Mesenchymal stem cell (in vitro differentiated cells and primary cell): ENCODE measurements at regions not wholly inside any gene's neighbourhood (a gene's known extent, or its start where the extent isn't known, plus 50 kb on each side); places are given as distances from the start of the nearest gene placed in this dataset.

Source experiments
- DNase-seq: peaks from one replicate; pipeline ENCODE4 v3.0.0-alpha.2; 2013
- H2AFZ ChIP-seq: one replicate; pipeline ENCODE4 v1.6.1; 2013; ENCODE audit warnings: low read depth, mild to moderate bottlenecking, control low read depth, inconsistent platforms, low read length, moderate library complexity
- H2AK5ac ChIP-seq: 2 replicates; pipeline ENCODE4 v1.6.1; 2013; ENCODE audit warnings: low read length, moderate library complexity, mild to moderate bottlenecking, inconsistent platforms; ENCODE audit not compliant: severe bottlenecking
- H2BK120ac ChIP-seq: one replicate; pipeline ENCODE4 v1.6.1; 2013; ENCODE audit warnings: low read depth, mild to moderate bottlenecking, inconsistent platforms, low read length, moderate library complexity
- H2BK12ac ChIP-seq, 2 experiments: one replicate each; pipeline ENCODE4 v1.6.1; 2013; ENCODE audit warnings: inconsistent platforms in 2 of 2, low read length in 2 of 2, mild to moderate bottlenecking in 2 of 2, moderate library complexity in 2 of 2, control low read depth in 1 of 2
- H2BK15ac ChIP-seq: one replicate; pipeline ENCODE4 v1.6.1; 2013; ENCODE audit warnings: mild to moderate bottlenecking, low read depth, inconsistent platforms; ENCODE audit not compliant: poor library complexity, severe bottlenecking
- H2BK5ac ChIP-seq: 2 replicates; pipeline ENCODE4 v1.6.1; 2013; ENCODE audit warnings: low read depth, mild to moderate bottlenecking, low read length, control low read depth, inconsistent platforms; ENCODE audit not compliant: poor library complexity, severe bottlenecking
- H3K14ac ChIP-seq, 2 experiments: one replicate each; pipeline ENCODE4 v1.6.1; 2013; ENCODE audit warnings: inconsistent platforms in 2 of 2, low read length in 2 of 2, control low read depth in 1 of 2, mild to moderate bottlenecking in 1 of 2, moderate library complexity in 1 of 2
- H3K18ac ChIP-seq, 2 experiments: one replicate each; pipeline ENCODE4 v1.6.1; 2013; ENCODE audit warnings: inconsistent platforms in 2 of 2, low read length in 2 of 2, control low read depth in 1 of 2, low read depth in 1 of 2, mild to moderate bottlenecking in 1 of 2
- H3K23ac ChIP-seq, 2 experiments: one replicate each; pipeline ENCODE4 v1.6.1; 2013; ENCODE audit warnings: inconsistent platforms in 2 of 2, low read length in 2 of 2, mild to moderate bottlenecking in 2 of 2, moderate library complexity in 2 of 2, control low read depth in 1 of 2
- H3K27ac ChIP-seq: 2 replicates; pipeline ENCODE4 v1.5.1; 2013; ENCODE audit warnings: mild to moderate bottlenecking, moderate library complexity, low read length, control low read depth, inconsistent platforms; ENCODE audit not compliant: poor library complexity, severe bottlenecking
- H3K27me3 ChIP-seq, 2 experiments: 2 replicates each; pipeline versions ENCODE4 v1.6.1 to v1.7.0; 2013; ENCODE audit warnings: low read length in 2 of 2, mild to moderate bottlenecking in 2 of 2, moderate library complexity in 2 of 2, control low read depth in 1 of 2, inconsistent platforms in 1 of 2; ENCODE audit not compliant: control insufficient read depth in 1 of 2, insufficient read depth in 1 of 2
- H3K36me3 ChIP-seq, 2 experiments: 2 replicates each; pipeline versions ENCODE4 v1.6.1 to v1.7.0; 2013; ENCODE audit warnings: low read length in 2 of 2, control low read depth in 1 of 2, inconsistent platforms in 1 of 2, low read depth in 1 of 2, mild to moderate bottlenecking in 1 of 2; ENCODE audit not compliant: insufficient read depth in 2 of 2, control insufficient read depth in 1 of 2
- H3K4ac ChIP-seq, 2 experiments: one replicate each; pipeline ENCODE4 v1.6.1; 2013; ENCODE audit warnings: inconsistent platforms in 2 of 2, low read length in 2 of 2, mild to moderate bottlenecking in 2 of 2, moderate library complexity in 2 of 2, control low read depth in 1 of 2, low read depth in 1 of 2
- H3K4me1 ChIP-seq: 2 replicates; pipeline ENCODE4 v1.6.1; 2013; ENCODE audit warnings: low read depth, low read length, control low read depth; ENCODE audit not compliant: control insufficient read depth, insufficient read depth
- H3K4me2 ChIP-seq: 2 replicates; pipeline ENCODE4 v1.6.1; 2013; ENCODE audit warnings: low read length, mild to moderate bottlenecking, inconsistent platforms; ENCODE audit not compliant: poor library complexity, severe bottlenecking
- H3K4me3 ChIP-seq, 2 experiments: 2 replicates each; pipeline versions ENCODE4 v1.5.1 to v1.7.0; 2013; ENCODE audit warnings: low read length in 2 of 2, mild to moderate bottlenecking in 2 of 2, control low read depth in 1 of 2, low read depth in 1 of 2; ENCODE audit not compliant: insufficient read depth in 1 of 2
- H3K79me1 ChIP-seq: replicated peaks from 2 replicates; pipeline ENCODE4 v1.6.1; 2013; ENCODE audit warnings: mild to moderate bottlenecking, control low read depth, low read length, inconsistent platforms; ENCODE audit not compliant: poor library complexity, severe bottlenecking
- H3K9ac ChIP-seq: 2 replicates; pipeline ENCODE4 v1.7.0; 2013; ENCODE audit warnings: mild to moderate bottlenecking, low read length, moderate library complexity
- H3K9me3 ChIP-seq: 2 replicates; pipeline ENCODE4 v1.7.0; 2013; ENCODE audit warnings: mild to moderate bottlenecking, low read length; ENCODE audit not compliant: control insufficient read depth
- H4K8ac ChIP-seq: one replicate; pipeline ENCODE4 v1.6.1; 2013; ENCODE audit warnings: inconsistent platforms, mild to moderate bottlenecking, low read length, moderate library complexity
- H4K91ac ChIP-seq: one replicate; pipeline ENCODE4 v1.6.1; 2013; ENCODE audit warnings: mild to moderate bottlenecking, low read length, inconsistent platforms
- WGBS: methylation state at CpG from one replicate; pipeline ENCODE4 v1.1.7; 2013; ENCODE audit warnings: mixed read lengths; 5-methylcytosine and 5-hydroxymethylcytosine counted together

GRCh38 chr13:88051746-88052482 is 380.7 kb downstream of the SLITRK5 start:
- H2BK5ac ChIP-seq: no peak overlapping the region
- no peaks in the 10 kb centered on the region for H3K79me1 ChIP-seq
- H2BK12ac ChIP-seq: no peak overlapping the region
- no peaks in the 10 kb centered on the region for H3K27me3 ChIP-seq
- peaks cover 13% of the 10 kb centered on the region for H3K9me3 ChIP-seq
- no peak overlapping the region for H2AFZ ChIP-seq
- no peak overlapping the region for H2BK15ac ChIP-seq
- no peak overlapping the region for H3K4ac ChIP-seq
- no peaks in the 10 kb centered on the region for H3K4me1 ChIP-seq
- no peak overlapping the region for H3K4me3 ChIP-seq
- no peak overlapping the region for H4K8ac ChIP-seq
- no peak overlapping the region for H3K4me2 ChIP-seq
- no peak overlapping the region for H3K9ac ChIP-seq
- WGBS: 79% methylated on average over 8 of the region's 8 CpGs
- no peak overlapping the region for H3K23ac ChIP-seq
- no peak overlapping the region for H4K91ac ChIP-seq
- H2AK5ac ChIP-seq: no peak overlapping the region
- DNase-seq: no peak
- no peaks in the 10 kb centered on the region for H3K36me3 ChIP-seq
- no peak overlapping the region for H3K18ac ChIP-seq
- H3K27ac ChIP-seq: no peak overlapping the region
- H3K14ac ChIP-seq: no peak overlapping the region
- H2BK120ac ChIP-seq: no peak overlapping the region

GRCh38 chr13:88063741-88064140 is 392.6 kb downstream of the SLITRK5 start:
- H2AK5ac ChIP-seq: no peak overlapping the region
- H3K36me3 ChIP-seq: no peaks in the 10 kb centered on the region
- no peaks in the 10 kb centered on the region for H3K4me1 ChIP-seq
- H2BK12ac ChIP-seq: no peak overlapping the region
- no peak overlapping the region for H3K9ac ChIP-seq
- H3K14ac ChIP-seq: no peak overlapping the region
- H4K8ac ChIP-seq: no peak overlapping the region
- H3K9me3 ChIP-seq: peaks cover 28% of the 10 kb centered on the region
- no CpG with 5 or more reads among the region's 1 CpG for WGBS
- no peak overlapping the region for H2AFZ ChIP-seq
- H3K27ac ChIP-seq: no peak overlapping the region
- no peak overlapping the region for H3K4me3 ChIP-seq
- H2BK5ac ChIP-seq: no peak overlapping the region
- no peaks in the 10 kb centered on the region for H3K79me1 ChIP-seq
- no peaks in the 10 kb centered on the region for H3K27me3 ChIP-seq
- no peak overlapping the region for H2BK120ac ChIP-seq
- no peak overlapping the region for H4K91ac ChIP-seq
- no peak overlapping the region for H3K23ac ChIP-seq
- no peak overlapping the region for H3K4me2 ChIP-seq
- no peak overlapping the region for H3K4ac ChIP-seq
- no peak for DNase-seq
- no peak overlapping the region for H2BK15ac ChIP-seq
- no peak overlapping the region for H3K18ac ChIP-seq

- no peak overlapping the region for H2BK120ac ChIP-seq
- no peaks in the 10 kb centered on the region for H3K36me3 ChIP-seq
- no peak overlapping the region for H3K9ac ChIP-seq
- no peak overlapping the region for H3K27ac ChIP-seq
- H3K4me2 ChIP-seq: no peak overlapping the region
- H3K23ac ChIP-seq: no peak overlapping the region
- H3K79me1 ChIP-seq: no peaks in the 10 kb centered on the region
- H2BK5ac ChIP-seq: no peak overlapping the region
- H2BK15ac ChIP-seq: no peak overlapping the region
- H3K14ac ChIP-seq: no peak overlapping the region
- no peaks in the 10 kb centered on the region for H3K27me3 ChIP-seq
- no peak overlapping the region for H3K18ac ChIP-seq
- no peak overlapping the region for H2AK5ac ChIP-seq
- H3K4me1 ChIP-seq: no peaks in the 10 kb centered on the region
- H2AFZ ChIP-seq: no peak overlapping the region
- WGBS: 100% methylated on average over 1 of the region's 2 CpGs
- no peak overlapping the region for H4K8ac ChIP-seq
- H3K9me3 ChIP-seq: peaks cover 19% of the 10 kb centered on the region
- H4K91ac ChIP-seq: no peak overlapping the region
- H3K4me3 ChIP-seq: no peak overlapping the region
- DNase-seq: no peak
- no peak overlapping the region for H2BK12ac ChIP-seq
- no peak overlapping the region for H3K4ac ChIP-seq
These were observed 395.7 kb downstream of the SLITRK5 start for GRCh38 chr13:88066847-88067246.

- H3K4me2 ChIP-seq: no peak overlapping the region
- H3K9ac ChIP-seq: no peak overlapping the region
- H2BK5ac ChIP-seq: no peak overlapping the region
- no peak overlapping the region for H3K4ac ChIP-seq
- no peak overlapping the region for H2BK15ac ChIP-seq
- H4K91ac ChIP-seq: no peak overlapping the region
- no peaks in the 10 kb centered on the region for H3K36me3 ChIP-seq
- H3K9me3 ChIP-seq: peaks cover 8% of the 10 kb centered on the region
- no peak overlapping the region for H2AK5ac ChIP-seq
- H3K4me3 ChIP-seq: no peak overlapping the region
- peak overlapping the region; percentile 47 for H3K27ac ChIP-seq
- H2BK120ac ChIP-seq: no peak overlapping the region
- peak; percentile 23 for DNase-seq
- H3K18ac ChIP-seq: no peak overlapping the region
- no peaks in the 10 kb centered on the region for H3K4me1 ChIP-seq
- no peak overlapping the region for H2BK12ac ChIP-seq
- H3K27me3 ChIP-seq: no peaks in the 10 kb centered on the region
- no peak overlapping the region for H3K23ac ChIP-seq
- no peaks in the 10 kb centered on the region for H3K79me1 ChIP-seq
- WGBS: 83% methylated on average over 1 of the region's 1 CpG
- no peak overlapping the region for H3K14ac ChIP-seq
- H4K8ac ChIP-seq: no peak overlapping the region
- no peak overlapping the region for H2AFZ ChIP-seq
These were observed 397.1 kb downstream of the SLITRK5 start for GRCh38 chr13:88068316-88068715.
